A673 (cell line): ENCODE measurements at regions not wholly inside any gene's neighbourhood (a gene's known extent, or its start where the extent isn't known, plus 50 kb on each side); places are given as distances from the start of the nearest gene placed in this dataset.
"Not testable (repeated sequence)": the region's sequence is repeated elsewhere in the genome, so short reads cannot be mapped to it uniquely, and the experiment has no call there.

Experiments
- BruUV-seq: library from RNA; stranded (reverse); fragments of 400-500 nt; replicated peaks from 2 replicates; lab custom pipeline; 2021; lab: Mats Ljungman, UMichigan
- CTCF ChIA-PET: fragments of 300-600 bp; sonication (Branson Sonifier 250); formaldehyde crosslinking; loops from one replicate; lab custom pipeline; 2022; ENCODE audit warnings: antibody characterized with exemption; lab: Charles Lee
- POLR2A ChIA-PET: fragments of 300-600 bp; sonication (Branson Sonifier 250); formaldehyde crosslinking; loops from one replicate; lab custom pipeline; 2022; ENCODE audit warnings: antibody characterized with exemption; ENCODE audit not compliant: low non-redundant PET; lab: Charles Lee
- DNase-seq: peaks from one replicate; pipeline ENCODE4 v3.0.0-alpha.2; 2015; ENCODE audit warnings: low spot score
- H3K27ac ChIP-seq: fragments of 200-600 bp; sonication (generic); 2 replicates; pipeline ENCODE4 v1.5.1; 2016; ENCODE audit warnings: mixed run types, low read depth, mild to moderate bottlenecking, mixed read lengths, antibody characterized with exemption, low read length; ENCODE audit not compliant: poor library complexity, severe bottlenecking
- H3K27me3 ChIP-seq: fragments of 200-600 bp; sonication (generic); replicated peaks from 2 replicates; pipeline ENCODE4 v1.6.1; 2017; ENCODE audit warnings: mixed run types, low read depth, mild to moderate bottlenecking, mixed read lengths, antibody characterized with exemption, low read length; ENCODE audit not compliant: insufficient read depth, poor library complexity
- H3K36me3 ChIP-seq: fragments of 200-600 bp; sonication (generic); 2 replicates; pipeline ENCODE4 v1.6.1; 2016; ENCODE audit warnings: mixed run types, mild to moderate bottlenecking, mixed read lengths, antibody characterized with exemption, low read length; ENCODE audit not compliant: insufficient read depth, poor library complexity, severe bottlenecking
- H3K4me1 ChIP-seq: fragments of 200-600 bp; sonication (generic); 2 replicates; pipeline ENCODE4 v1.6.1; 2017; ENCODE audit warnings: mixed run types, mild to moderate bottlenecking, mixed read lengths, antibody characterized with exemption, low read length; ENCODE audit not compliant: insufficient read depth, poor library complexity, severe bottlenecking
- H3K4me3 ChIP-seq: fragments of 200-600 bp; sonication (generic); 2 replicates; pipeline ENCODE4 v1.5.1; 2016; ENCODE audit warnings: low read depth, mixed run types, mild to moderate bottlenecking, mixed read lengths, low read length; ENCODE audit not compliant: poor library complexity, severe bottlenecking
- H3K9me3 ChIP-seq: fragments of 200-600 bp; sonication (generic); 2 replicates; pipeline ENCODE4 v1.6.1; 2016; ENCODE audit warnings: mixed run types, low read depth, mild to moderate bottlenecking, mixed read lengths, antibody characterized with exemption, low read length; ENCODE audit not compliant: poor library complexity, severe bottlenecking
- CTCF ChIP-seq: fragments of 300-800, 200-600 bp; sonication (generic); conservative IDR thresholded peaks from 2 replicates; pipeline ENCODE4 v1.5.1; 2017; ENCODE audit warnings: low read depth, mild to moderate bottlenecking, antibody characterized with exemption, low read length, moderate library complexity, mixed read lengths
- EZH2 ChIP-seq: fragments of 200-600 bp; sonication (generic); IDR thresholded peaks from 2 replicates; pipeline ENCODE4 v1.6.1; 2017; ENCODE audit warnings: borderline replicate concordance, low read depth, mild to moderate bottlenecking, mixed read lengths, antibody characterized with exemption, low read length; ENCODE audit not compliant: poor library complexity, severe bottlenecking
- intact Hi-C: fragments of 100-400 bp; cut with micrococcal nuclease; formaldehyde crosslinking; loops from one replicate; pipeline ENCODE4 v1.10.0; 2022; ENCODE audit not compliant: unreplicated experiment

- Histone ChIP-seq H3K4me3 (no peak overlapping the region), H3K27ac (no peak overlapping the region), H3K27me3 (no peaks in the 10 kb centered on the region), H3K36me3 (no peaks in the 10 kb centered on the region), H3K4me1 (no peaks in the 10 kb centered on the region), H3K9me3 (no peaks in the 10 kb centered on the region)
- POLR2A ChIA-PET = no interaction called here
- CTCF ChIA-PET = no interaction called here
- DNase-seq = no peak
- intact Hi-C loops = no loop called here
- no TSS peak for BruUV-seq
- TF ChIP-seq EZH2 = no peak
- TF ChIP-seq CTCF = no peak
These were observed 329.0 kb upstream of the CCNG1 start for GRCh38 chr5:163108351-163108750.

DNA sequence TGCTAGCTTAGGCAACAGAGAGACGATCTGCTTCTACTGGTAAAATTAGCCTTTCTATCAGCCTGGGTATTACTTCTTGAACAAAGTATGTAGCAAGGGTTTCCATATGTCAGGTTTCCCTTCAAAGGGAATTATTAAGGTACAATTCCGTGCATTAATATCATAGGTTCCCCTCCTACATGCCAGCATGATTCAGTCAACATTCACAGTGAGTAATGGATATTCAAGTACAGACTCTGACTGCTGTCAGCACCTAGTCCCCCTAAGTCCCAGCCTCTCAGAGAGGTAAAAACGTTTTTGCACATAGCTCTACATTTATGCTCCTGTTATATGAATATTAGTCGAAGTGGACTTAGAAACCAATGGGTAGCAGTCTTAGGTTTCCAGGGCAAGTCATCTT is 322.4 kb upstream of the CCNG1 start:
- POLR2A ChIA-PET = no interaction called here
- H3K4me1 ChIP-seq = no peaks in the 10 kb centered on the region
- no peaks in the 10 kb centered on the region for H3K9me3 ChIP-seq
- TF ChIP-seq EZH2 (no peak), CTCF (no peak)
- CTCF ChIA-PET = no interaction called here
- H3K36me3 ChIP-seq = no peaks in the 10 kb centered on the region
- no peaks in the 10 kb centered on the region for H3K27me3 ChIP-seq
- no peak for DNase-seq
- no TSS peak for BruUV-seq
- H3K4me3 ChIP-seq = no peak overlapping the region
- intact Hi-C loops = no loop called here
- H3K27ac ChIP-seq = no peak overlapping the region

- POLR2A ChIA-PET, H3K4me3 ChIP-seq, H3K27ac ChIP-seq, H3K4me1 ChIP-seq, H3K9me3 ChIP-seq, H3K36me3 ChIP-seq, DNase-seq, H3K27me3 ChIP-seq, CTCF ChIA-PET, intact Hi-C loops, BruUV-seq: not testable (repeated sequence)
These were observed 320.8 kb upstream of the CCNG1 start for GRCh38 chr5:163116618-163117017.

- H3K4me3 ChIP-seq = no peak overlapping the region
- H3K27ac ChIP-seq = no peak overlapping the region
- H3K9me3 ChIP-seq = no peaks in the 10 kb centered on the region
- H3K36me3 ChIP-seq = no peaks in the 10 kb centered on the region
- no peaks in the 10 kb centered on the region for H3K4me1 ChIP-seq
- intact Hi-C loops = no loop called here
- POLR2A ChIA-PET = no interaction called here
- TF ChIP-seq EZH2 = no peak
- no peak for TF ChIP-seq CTCF
- no peak for DNase-seq
- BruUV-seq = no TSS peak
- CTCF ChIA-PET = no interaction called here
- no peaks in the 10 kb centered on the region for H3K27me3 ChIP-seq
These were observed 303.3 kb upstream of the CCNG1 start for GRCh38 chr5:163134061-163134460.
